DMS153 (cell line): ENCODE measurements at regions not wholly inside any gene's neighbourhood (a gene's known extent, or its start where the extent isn't known, plus 50 kb on each side); places are given as distances from the start of the nearest gene placed in this dataset.
"Not testable (repeated sequence)": the region's sequence is repeated elsewhere in the genome, so short reads cannot be mapped to it uniquely, and the experiment has no call there.

Source experiments
- DNase-seq: peaks from one replicate; lab custom pipeline; 2025; lab: John Stamatoyannopoulos, UW

- no peak for DNase-seq
Observed at GRCh38 chr9:85332487-85332886, 409.3 kb downstream of the AGTPBP1 start.

- no peak for DNase-seq
Observed at GRCh38 chr9:85331626-85332025, 410.1 kb downstream of the AGTPBP1 start.

- DNase-seq = no peak
Observed at GRCh38 chr9:85322592-85322991, 419.2 kb downstream of the AGTPBP1 start.

GRCh38 chr9:85321561-85321960, 420.2 kb downstream of the AGTPBP1 start:
- no peak for DNase-seq

GRCh38 chr9:85319936-85320656, 421.7 kb downstream of the AGTPBP1 start:
- no peak for DNase-seq

GRCh38 chr9:85315535-85315934, 426.2 kb downstream of the AGTPBP1 start:
- DNase-seq = not testable (repeated sequence)

- DNase-seq = no peak
Observed at GRCh38 chr9:85310573-85310972, 431.2 kb downstream of the AGTPBP1 start.

- no peak for DNase-seq
Observed at GRCh38 chr9:85303757-85304134, 438.0 kb downstream of the AGTPBP1 start.

GRCh38 chr9:85302938-85303756, 438.6 kb downstream of the AGTPBP1 start:
- no peak for DNase-seq

- DNase-seq = no peak
Observed at GRCh38 chr9:85298499-85298898, 443.3 kb downstream of the AGTPBP1 start.

- not testable (repeated sequence) for DNase-seq
Observed at GRCh38 chr9:85295244-85295643, 446.5 kb downstream of the AGTPBP1 start.

- no peak for DNase-seq
Observed at GRCh38 chr9:85292261-85292660, 449.5 kb downstream of the AGTPBP1 start.

- no peak for DNase-seq
Observed at GRCh38 chr9:85291266-85291665, 450.5 kb downstream of the AGTPBP1 start.

GRCh38 chr9:85290019-85290418, 451.7 kb downstream of the AGTPBP1 start:
- DNase-seq = no peak

GRCh38 chr9:85289142-85289541, 452.6 kb downstream of the AGTPBP1 start:
- DNase-seq = no peak

- DNase-seq = no peak
Observed at GRCh38 chr9:85283421-85283820, 458.3 kb downstream of the AGTPBP1 start.

GRCh38 chr9:85278769-85279168, 463.0 kb downstream of the AGTPBP1 start:
- no peak for DNase-seq

- no peak for DNase-seq
Observed at GRCh38 chr9:85276741-85277140, 465.0 kb downstream of the AGTPBP1 start.

- DNase-seq = no peak
Observed at GRCh38 chr9:85269811-85270210, 471.9 kb downstream of the AGTPBP1 start.

- no peak for DNase-seq
Observed at GRCh38 chr9:85268131-85268530, 473.6 kb downstream of the AGTPBP1 start.

GRCh38 chr9:85264695-85265094, 477.1 kb downstream of the AGTPBP1 start:
- DNase-seq = no peak

GRCh38 chr9:85263288-85263687, 478.5 kb downstream of the AGTPBP1 start:
- DNase-seq = no peak

GRCh38 chr9:85262333-85262732, 479.4 kb downstream of the AGTPBP1 start:
- no peak for DNase-seq
